HG02678 (cell line): ENCODE measurements at regions not wholly inside any gene's neighbourhood (a gene's known extent, or its start where the extent isn't known, plus 50 kb on each side); places are given as distances from the start of the nearest gene placed in this dataset.
"Not testable (repeated sequence)": the region's sequence is repeated elsewhere in the genome, so short reads cannot be mapped to it uniquely, and the experiment has no call there.

ENCODE experiments used
- ATAC-seq: cut with Tn5 transposase; IDR thresholded peaks from one replicate; pipeline ENCODE4 v1.9.1; 2021; ENCODE audit warnings: mild to moderate bottlenecking, moderate library complexity; ENCODE audit not compliant: unreplicated experiment

DNA sequence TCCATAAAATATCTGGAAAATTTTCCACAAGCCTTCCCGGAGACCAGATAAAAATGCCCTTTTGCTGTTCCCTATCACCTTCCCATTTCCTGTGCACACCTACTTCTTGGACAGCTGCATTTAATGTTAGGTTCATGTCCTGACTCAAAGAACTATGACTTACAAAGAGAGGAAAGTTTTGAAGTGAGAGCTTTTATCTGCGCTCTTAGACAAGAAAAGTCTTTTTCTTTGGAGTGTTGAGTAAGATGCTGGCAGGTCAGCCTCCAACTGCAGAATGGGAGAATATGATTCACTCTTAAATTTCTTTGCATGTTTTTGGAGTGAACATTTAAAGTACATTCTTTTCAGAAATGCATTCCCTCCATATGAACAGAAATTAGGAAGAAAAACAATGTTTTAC is 147.3 kb upstream of the DPH6 start:
- no peak for ATAC-seq

GRCh38 chr15:35693886-35694285 is 147.9 kb upstream of the DPH6 start:
- ATAC-seq: no peak

- no peak for ATAC-seq
Measured at GRCh38 chr15:35695003-35695402, 149.0 kb upstream of the DPH6 start.

DNA sequence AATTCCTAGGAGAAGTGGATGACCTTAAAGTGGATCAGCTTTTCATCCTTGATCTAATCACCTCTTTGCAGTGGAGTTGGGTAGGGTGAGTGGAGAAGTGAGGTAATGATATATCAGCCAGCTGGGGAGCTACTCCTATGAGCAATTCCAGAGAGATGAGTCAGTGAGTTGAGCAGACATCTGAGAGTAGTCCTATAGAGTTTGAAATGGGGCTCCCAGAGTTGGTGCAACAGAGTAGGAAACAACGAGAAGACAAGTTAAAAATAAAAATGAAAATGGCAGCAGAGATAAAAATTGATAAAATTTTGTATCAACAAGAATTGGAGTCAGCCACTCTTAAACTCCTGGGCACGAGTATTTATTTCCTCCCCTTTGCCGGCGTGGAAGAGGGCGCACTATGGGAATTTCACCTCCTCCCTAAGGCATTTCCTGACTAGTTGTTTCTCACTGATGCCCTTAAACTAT is 150.8 kb upstream of the DPH6 start:
- no peak for ATAC-seq

GRCh38 chr15:35697549-35698299 is 151.8 kb upstream of the DPH6 start:
- no peak for ATAC-seq

DNA sequence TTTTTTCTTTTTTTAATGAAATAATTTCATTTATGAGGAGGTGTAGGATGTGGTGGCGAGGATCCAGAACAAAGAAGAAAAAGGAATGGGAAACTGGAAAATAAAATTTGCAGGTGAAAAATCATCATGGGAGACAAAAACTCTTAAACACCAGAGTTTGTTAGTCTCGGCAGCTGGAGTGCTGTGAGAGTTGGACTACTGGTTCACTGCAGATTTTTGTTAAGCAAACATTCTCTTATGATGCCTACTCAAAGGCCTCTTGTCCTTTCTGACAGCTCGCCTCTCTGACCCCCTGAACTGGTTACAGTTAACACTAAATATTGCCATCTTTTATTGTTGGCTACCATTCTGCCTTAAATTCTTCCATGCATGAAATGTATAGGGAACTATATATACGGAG is 152.4 kb upstream of the DPH6 start:
- no peak for ATAC-seq

DNA sequence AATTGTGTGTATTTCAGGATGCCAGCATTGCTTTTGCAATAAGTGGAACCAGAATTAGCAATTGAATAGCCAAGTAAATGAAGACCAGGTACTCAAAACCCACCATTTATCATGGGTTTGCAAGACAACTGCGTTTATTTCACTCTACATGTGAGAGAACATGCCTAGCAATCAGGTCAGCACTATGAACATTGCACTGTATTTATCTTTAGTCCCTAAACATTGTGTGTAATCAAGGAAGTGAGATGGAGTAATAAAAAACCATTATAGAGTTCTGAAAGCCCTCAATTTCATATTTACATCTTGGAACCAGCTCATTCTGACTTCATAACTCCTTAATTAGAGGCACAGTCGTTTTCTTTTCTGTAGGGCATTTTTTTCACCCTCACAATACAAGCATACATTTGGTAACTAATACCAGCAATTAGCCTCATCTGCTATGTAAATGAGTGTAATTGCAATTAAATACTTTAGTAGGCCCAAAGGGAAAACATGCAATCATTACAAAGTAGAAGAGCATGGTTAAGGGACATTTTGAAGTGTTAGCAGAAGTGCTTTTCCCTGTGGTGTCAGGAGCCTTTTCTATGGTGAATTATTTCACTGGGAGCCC is 153.1 kb upstream of the DPH6 start:
- ATAC-seq: no peak

- ATAC-seq: not testable (repeated sequence)
Measured at GRCh38 chr15:35700091-35700593, 154.2 kb upstream of the DPH6 start.

DNA sequence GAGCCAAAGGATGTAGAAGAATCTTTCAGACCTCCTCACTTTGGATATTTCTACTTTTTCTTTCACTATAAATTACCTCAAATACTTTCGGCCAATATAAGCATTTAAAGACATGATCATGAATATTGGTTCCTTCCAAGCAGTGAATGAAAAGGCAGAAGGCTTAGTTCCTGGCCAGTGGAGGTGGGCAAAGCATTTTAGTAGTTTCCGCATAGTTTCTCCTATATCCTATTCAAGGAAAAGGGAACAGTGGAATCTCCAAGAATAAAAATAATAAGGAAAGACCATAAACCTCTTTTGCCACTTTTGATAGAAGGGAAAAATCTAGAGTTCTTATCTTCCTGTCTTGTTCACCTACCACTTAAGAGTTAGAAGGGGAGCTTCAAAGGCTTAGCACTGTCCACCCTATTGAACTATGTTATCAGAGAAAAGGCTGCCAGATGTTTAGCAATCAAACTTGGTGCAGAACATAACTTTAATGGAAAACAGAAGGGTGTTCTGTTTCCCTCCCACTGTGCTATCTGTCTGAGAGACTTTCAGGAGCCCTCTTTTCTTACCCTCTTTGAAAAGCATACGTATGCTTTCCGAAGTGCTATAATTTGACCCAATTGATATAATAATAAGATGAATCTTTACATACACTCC is 155.6 kb upstream of the DPH6 start:
- no peak for ATAC-seq

GRCh38 chr15:35702946-35703495 is 157.1 kb upstream of the DPH6 start:
- no peak for ATAC-seq

DNA sequence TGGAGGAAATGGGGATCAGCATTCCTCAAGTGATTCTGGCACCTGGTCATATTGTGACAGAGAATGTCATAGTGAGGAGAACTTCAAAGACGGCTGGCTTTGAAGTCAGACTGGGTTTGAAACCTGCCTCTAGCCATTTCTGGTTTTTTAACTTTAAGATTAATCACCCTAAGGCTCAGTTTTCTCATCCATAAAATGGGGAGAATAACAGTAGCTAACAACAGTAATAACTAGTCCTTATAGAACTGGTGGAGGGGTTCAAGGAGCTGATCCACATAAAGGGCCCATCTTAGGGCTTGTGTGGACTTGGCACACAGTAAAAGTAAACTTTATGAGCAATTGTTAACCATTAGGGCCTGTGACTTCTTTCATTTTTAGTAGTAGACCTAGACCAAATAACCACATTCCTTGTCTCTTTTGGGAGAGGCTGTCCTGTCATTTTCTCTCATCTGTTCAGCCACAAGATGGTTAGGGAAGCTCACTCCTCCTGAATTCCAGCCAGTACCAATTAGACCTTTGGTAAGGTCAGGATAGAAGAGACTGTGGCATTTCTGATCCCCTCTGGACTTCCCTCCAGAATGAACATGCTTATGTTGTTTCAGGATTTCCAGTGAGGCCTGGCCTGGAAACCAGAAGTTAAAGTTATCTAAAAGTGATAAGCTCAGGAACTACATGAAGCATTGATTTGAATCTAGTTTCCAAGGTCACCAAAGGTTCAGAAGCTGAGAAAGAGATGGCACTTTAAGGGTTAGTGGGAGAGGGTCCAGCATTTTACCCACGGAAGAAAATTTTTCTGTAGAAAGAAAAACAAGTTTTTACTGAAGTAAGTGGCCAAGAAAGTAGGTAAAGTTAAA is 159.3 kb upstream of the DPH6 start:
- ATAC-seq: no peak

- no peak for ATAC-seq
Measured at GRCh38 chr15:35705884-35706585, 160.1 kb upstream of the DPH6 start.

GRCh38 chr15:35712956-35713355 is 167.0 kb upstream of the DPH6 start:
- ATAC-seq: no peak

DNA sequence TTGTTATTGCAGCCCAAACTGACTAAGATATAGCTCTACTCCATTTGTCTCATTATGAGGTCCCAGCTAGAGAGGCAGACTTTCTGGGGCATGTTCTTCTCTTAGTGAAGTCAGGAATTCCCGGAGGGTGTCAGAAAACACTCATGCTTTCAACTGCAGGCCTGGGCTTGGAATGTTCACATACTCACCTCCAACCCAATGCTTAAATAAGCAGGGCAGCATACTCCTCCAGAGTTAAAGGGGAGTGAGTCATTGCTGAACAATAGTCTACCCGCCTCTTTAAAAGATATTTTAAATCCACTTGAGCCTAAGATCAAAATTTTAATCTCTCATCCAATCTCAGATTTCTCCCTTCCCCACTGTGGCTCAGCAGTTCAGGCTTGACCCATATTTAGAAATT is 167.8 kb upstream of the DPH6 start:
- ATAC-seq: no peak

- no peak for ATAC-seq
Measured at GRCh38 chr15:35717721-35718120, 171.8 kb upstream of the DPH6 start.

GRCh38 chr15:35720019-35720418 is 174.1 kb upstream of the DPH6 start:
- ATAC-seq: no peak

DNA sequence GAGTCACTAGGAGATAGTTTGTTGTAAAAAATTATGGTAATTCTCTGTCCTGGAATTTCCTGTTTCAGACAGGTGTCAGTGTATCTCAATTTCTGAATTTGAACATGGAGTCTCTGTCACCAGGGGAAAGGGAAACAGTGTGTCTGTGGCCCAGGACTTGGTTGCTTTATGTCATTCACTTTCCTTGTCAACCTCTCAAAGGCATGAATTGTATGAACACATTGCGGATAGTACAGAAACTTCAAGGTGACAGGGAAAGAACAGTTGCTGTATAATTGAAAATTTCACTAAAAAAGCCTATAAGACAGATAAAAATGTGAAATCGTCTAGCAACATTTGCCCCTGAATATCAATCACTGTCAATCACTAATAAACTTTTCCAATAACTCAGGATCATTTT is 175.0 kb upstream of the DPH6 start:
- ATAC-seq: no peak

DNA sequence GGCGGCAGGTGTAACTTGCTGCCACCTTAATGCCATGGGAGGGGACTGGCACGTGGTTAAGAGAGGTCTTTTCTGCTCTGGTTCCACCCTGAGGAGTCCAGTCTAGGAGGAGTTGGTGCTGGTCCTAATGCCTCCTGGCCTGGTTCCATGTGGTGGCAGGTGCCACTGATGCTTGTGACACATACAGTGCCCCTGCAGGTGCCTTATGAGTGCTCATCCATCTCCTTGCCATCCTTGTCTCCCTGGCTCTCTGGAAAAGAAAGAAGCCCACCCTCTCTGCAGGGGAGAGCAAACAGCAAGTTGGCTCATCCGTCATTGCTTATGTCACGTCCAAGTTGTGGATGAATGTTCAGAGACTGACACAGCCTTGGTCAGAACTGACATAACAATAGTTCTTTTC is 175.8 kb upstream of the DPH6 start:
- ATAC-seq: no peak

- ATAC-seq: no peak
Measured at GRCh38 chr15:35722501-35722900, 176.5 kb upstream of the DPH6 start.
